Activated T-cell treated with anti-CD3 and anti-CD28 coated beads, Interleukin-2, amount 50 U/mL, for 24 hours (primary cell): ENCODE measurements at regions not wholly inside any gene's neighbourhood (a gene's known extent, or its start where the extent isn't known, plus 50 kb on each side); places are given as distances from the start of the nearest gene placed in this dataset.

ENCODE experiments used
- DNase-seq: peaks from one replicate; pipeline ENCODE4 v3.0.0-alpha.2; 2020
- H3K27ac Mint-ChIP-seq: 2 replicates; pipeline ENCODE4 v1.8.0; 2020; ENCODE audit warnings: mild to moderate bottlenecking, mixed read lengths
- H3K27me3 Mint-ChIP-seq: 2 replicates; pipeline ENCODE4 v1.8.0; 2020; ENCODE audit warnings: mixed read lengths
- H3K36me3 Mint-ChIP-seq: 2 replicates; pipeline ENCODE4 v1.8.0; 2020; ENCODE audit warnings: low read depth, mixed read lengths
- H3K4me1 Mint-ChIP-seq: 2 replicates; pipeline ENCODE4 v1.8.0; 2020; ENCODE audit warnings: low read depth, mixed read lengths
- H3K4me3 Mint-ChIP-seq: 2 replicates; pipeline ENCODE4 v1.8.0; 2020; ENCODE audit warnings: mild to moderate bottlenecking, moderate library complexity, mixed read lengths
- H3K9me3 Mint-ChIP-seq: 2 replicates; pipeline ENCODE4 v1.8.0; 2020; ENCODE audit warnings: mixed read lengths

DNA sequence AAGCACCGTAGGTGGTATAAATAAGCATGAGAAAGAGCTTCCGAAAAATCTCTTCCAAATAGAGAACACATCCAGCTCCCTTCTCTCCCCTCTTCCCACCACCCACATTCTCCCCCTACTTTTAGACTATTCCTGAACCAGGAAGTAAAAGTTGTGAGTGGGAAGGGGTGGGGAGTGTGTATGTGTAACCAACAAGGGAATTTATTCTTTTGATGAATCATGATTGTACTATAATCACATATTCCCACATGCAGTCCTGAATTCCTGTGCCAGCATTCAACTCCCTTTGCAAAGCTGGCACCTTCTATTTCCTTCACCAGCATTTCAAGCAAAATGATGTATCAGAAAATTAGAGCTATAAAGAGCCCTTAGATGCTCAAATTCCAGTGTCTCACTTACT lies 230.6 kb upstream of the CHRM2 start:
- Mint-ChIP-seq H3K4me1 (no peaks in the 10 kb centered on the region), H3K27me3 (no peaks in the 10 kb centered on the region), H3K9me3 (peaks cover 3% of the 10 kb centered on the region), H3K36me3 (no peaks in the 10 kb centered on the region), H3K4me3 (no peak overlapping the region), H3K27ac (no peak overlapping the region)
- no peak for DNase-seq

DNA sequence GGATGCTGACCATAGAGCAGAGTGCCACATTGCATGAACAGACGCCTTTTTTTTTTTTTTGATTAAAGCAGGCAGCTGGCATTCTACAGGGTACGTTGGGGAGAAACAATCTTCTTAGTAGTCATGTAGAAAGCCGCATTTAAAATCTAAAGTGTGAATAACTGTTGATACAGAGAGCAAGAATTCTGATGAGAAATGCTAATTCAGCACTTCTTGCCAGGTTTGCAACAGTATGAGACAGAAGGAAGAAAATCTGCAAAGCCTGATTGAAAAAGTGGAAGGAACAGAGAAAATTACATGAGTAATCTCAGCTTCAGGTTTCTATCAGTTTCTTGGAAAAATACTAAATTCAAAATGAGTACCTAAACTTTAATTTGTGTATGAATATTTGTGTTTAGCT lies 232.7 kb upstream of the CHRM2 start:
- H3K27me3 Mint-ChIP-seq = no peaks in the 10 kb centered on the region
- peaks cover 4% of the 10 kb centered on the region for H3K9me3 Mint-ChIP-seq
- no peaks in the 10 kb centered on the region for H3K4me1 Mint-ChIP-seq
- H3K27ac Mint-ChIP-seq = no peak overlapping the region
- H3K4me3 Mint-ChIP-seq = no peak overlapping the region
- DNase-seq = no peak
- no peaks in the 10 kb centered on the region for H3K36me3 Mint-ChIP-seq

DNA sequence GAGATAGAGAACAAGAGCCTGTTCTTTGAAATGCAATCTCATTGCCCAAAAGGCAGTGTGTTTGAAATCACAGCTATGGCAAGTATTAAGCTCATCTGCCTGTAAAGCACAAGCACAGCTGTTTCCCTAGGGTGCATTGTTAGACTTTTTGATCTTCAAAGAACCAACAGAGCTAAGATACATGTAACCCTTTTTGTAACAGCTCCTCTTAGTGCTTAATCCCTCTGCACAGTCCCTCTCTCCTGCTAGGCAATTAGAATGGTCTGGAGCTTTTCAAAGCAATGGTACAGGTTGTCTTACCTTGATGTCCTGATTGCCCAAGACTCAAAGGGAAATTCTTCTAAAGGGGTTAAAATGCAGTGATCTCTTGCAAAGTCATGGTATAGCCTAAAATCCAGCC lies 249.6 kb upstream of the CHRM2 start:
- no peaks in the 10 kb centered on the region for H3K36me3 Mint-ChIP-seq
- no peaks in the 10 kb centered on the region for H3K4me1 Mint-ChIP-seq

DNA sequence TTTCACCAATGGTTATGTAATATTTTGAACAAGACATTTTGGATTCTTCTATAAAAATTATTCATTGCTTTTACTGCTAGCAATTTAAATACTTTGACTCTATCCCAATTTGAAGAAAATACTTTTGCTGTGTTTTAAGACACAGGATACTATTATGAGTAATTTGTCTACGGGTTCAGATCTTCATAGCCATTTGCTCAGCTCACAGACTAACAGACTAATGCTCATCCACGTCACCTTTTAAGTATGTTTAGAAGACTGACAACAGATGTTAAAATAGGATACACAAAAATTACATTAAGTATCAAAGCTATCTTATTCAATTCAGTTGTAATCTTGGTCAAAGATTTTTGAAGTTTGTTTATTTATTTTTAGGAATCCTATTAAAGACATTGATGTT lies 251.3 kb upstream of the CHRM2 start:
- H3K27ac Mint-ChIP-seq = no peak overlapping the region
- no peaks in the 10 kb centered on the region for H3K27me3 Mint-ChIP-seq
- H3K4me1 Mint-ChIP-seq = no peaks in the 10 kb centered on the region
- H3K4me3 Mint-ChIP-seq = no peak overlapping the region
- H3K9me3 Mint-ChIP-seq = peaks cover 14% of the 10 kb centered on the region
- H3K36me3 Mint-ChIP-seq = no peaks in the 10 kb centered on the region
- no peak for DNase-seq

More for the DNA sequence above, 249.6 kb upstream of the CHRM2 start:
- Mint-ChIP-seq H3K27ac (no peak overlapping the region), H3K9me3 (peaks cover 11% of the 10 kb centered on the region), H3K4me3 (no peak overlapping the region), H3K27me3 (no peaks in the 10 kb centered on the region)
- no peak for DNase-seq

DNA sequence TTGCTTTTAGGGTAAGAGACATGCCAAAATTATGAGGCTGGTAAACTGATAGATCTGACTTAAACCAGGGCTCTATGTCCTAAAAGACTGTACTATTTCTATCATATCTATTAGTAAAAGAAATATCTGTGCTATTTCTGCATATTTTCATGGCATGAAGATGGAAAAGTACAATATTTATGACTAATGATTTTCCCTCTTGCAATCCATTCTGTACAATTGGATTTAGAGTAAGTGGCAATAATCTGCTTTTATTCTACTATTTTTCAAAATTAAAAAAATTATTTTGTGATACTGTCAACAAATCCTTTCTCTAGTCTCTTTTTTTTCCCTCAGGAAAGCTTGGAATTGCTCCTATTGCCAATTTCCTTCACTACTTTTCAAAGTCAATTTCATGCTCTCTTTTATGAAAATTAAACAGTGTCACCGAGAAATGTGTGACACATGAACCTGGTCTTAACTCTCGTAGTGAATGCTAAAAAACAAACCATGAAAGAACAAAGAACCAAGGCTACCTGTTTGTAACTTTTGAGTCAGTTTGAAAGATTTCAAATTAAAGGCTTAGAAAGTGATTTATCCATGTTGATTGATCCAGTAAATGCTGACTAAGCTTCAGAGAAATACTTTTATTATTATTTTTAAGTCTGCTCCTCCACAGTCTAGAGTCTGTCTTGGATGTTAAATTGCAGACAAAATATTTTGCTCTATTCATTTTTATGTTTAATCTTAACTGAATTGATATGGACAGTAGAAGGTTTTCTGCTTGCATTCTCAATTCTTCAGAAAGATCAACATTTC lies 262.7 kb upstream of the CHRM2 start:
- H3K4me1 Mint-ChIP-seq = no peaks in the 10 kb centered on the region
- H3K36me3 Mint-ChIP-seq = no peaks in the 10 kb centered on the region
- H3K27me3 Mint-ChIP-seq = no peaks in the 10 kb centered on the region
- no peak for DNase-seq
- H3K4me3 Mint-ChIP-seq = no peak overlapping the region
- no peak overlapping the region for H3K27ac Mint-ChIP-seq
- H3K9me3 Mint-ChIP-seq = peaks cover 14% of the 10 kb centered on the region

DNA sequence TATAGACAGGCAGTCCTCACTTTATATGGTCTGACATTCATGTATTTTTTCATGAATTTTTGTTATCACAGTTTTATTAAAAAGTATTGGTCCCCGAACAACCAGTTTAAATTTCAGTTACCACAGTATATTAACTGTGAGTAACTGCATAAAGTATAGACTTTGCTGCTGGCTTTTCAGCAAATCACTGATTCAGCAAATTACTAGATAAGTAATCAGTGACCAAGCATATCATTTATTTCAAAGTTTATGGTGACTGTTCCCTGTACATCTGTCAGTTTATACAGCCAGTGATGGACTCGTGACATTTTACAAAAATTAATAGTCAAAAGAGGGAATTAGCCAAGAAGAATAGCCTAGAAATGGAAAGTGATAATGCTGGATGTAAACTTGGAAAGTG lies 266.7 kb upstream of the CHRM2 start:
- DNase-seq = no peak
- Mint-ChIP-seq H3K27ac (no peak overlapping the region), H3K36me3 (no peaks in the 10 kb centered on the region), H3K27me3 (no peaks in the 10 kb centered on the region), H3K4me3 (no peak overlapping the region), H3K9me3 (peaks cover 12% of the 10 kb centered on the region), H3K4me1 (no peaks in the 10 kb centered on the region)

DNA sequence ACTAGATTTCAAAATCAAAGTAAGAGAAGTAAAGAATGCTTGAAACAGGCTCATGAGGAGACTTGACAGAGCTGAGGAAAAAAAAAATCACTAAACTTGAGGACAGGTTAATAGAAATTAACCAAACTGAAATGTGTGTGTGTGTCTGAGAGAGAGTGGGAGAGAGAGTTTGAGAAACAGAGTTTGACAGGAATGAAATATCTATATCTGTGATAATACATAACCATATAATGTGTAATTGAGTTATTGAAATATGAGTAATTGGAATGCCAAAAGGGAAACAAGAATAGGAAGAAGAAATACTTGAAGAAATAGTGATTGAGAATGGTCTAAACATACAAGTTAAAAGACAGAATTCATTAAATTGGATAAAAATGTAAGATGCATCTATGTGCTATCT lies 268.0 kb upstream of the CHRM2 start:
- Mint-ChIP-seq H3K4me3 (no peak overlapping the region), H3K27ac (no peak overlapping the region), H3K4me1 (no peaks in the 10 kb centered on the region), H3K36me3 (no peaks in the 10 kb centered on the region), H3K27me3 (no peaks in the 10 kb centered on the region), H3K9me3 (peaks cover 17% of the 10 kb centered on the region)
- DNase-seq = no peak

DNA sequence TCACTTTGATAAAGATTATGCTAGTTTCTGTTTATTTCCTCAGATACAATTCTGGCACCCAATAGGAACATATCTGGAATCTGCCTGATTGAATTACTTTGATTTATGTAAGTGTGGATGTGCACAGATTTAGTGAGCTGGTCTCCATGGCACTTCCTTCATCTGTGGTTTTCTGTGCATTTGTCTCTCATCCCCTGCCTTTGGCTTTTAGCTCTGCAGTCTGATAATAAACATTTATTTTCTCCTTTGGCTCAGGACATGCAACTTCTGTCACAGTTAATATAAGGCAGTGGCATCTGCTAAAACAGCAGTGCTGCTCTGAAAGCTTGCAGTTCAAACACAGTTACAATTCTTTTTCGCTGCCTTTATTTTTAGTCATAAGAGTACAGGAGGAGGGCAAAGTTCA lies 273.7 kb upstream of the CHRM2 start:
- peaks cover 12% of the 10 kb centered on the region for H3K9me3 Mint-ChIP-seq
- no peak overlapping the region for H3K4me3 Mint-ChIP-seq
- H3K27me3 Mint-ChIP-seq = no peaks in the 10 kb centered on the region
- H3K27ac Mint-ChIP-seq = no peak overlapping the region
- no peaks in the 10 kb centered on the region for H3K36me3 Mint-ChIP-seq
- H3K4me1 Mint-ChIP-seq = no peaks in the 10 kb centered on the region
- DNase-seq = no peak

DNA sequence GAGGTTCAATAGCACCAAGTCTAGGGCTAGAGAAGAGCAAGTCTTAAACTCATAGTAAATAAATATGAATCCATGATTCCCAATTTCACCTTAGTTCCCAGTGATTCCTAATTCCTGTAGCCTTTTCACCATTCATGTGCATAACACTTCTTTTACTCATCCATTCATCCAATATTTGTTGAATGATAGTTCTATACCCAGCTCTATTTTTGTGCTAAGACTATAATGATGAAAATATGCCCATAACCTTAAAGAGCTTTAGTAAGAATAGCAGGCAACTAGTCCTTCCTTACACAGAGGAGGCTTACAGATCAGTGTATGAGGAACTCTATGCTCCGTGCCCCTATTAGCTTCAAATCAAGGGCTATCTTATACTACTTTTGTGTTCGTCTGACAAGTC lies 280.2 kb upstream of the CHRM2 start:
- Mint-ChIP-seq H3K27me3 (no peaks in the 10 kb centered on the region), H3K9me3 (peaks cover under 1% of the 10 kb centered on the region), H3K27ac (no peak overlapping the region), H3K4me3 (no peak overlapping the region), H3K4me1 (no peaks in the 10 kb centered on the region), H3K36me3 (no peaks in the 10 kb centered on the region)
- DNase-seq = no peak

DNA sequence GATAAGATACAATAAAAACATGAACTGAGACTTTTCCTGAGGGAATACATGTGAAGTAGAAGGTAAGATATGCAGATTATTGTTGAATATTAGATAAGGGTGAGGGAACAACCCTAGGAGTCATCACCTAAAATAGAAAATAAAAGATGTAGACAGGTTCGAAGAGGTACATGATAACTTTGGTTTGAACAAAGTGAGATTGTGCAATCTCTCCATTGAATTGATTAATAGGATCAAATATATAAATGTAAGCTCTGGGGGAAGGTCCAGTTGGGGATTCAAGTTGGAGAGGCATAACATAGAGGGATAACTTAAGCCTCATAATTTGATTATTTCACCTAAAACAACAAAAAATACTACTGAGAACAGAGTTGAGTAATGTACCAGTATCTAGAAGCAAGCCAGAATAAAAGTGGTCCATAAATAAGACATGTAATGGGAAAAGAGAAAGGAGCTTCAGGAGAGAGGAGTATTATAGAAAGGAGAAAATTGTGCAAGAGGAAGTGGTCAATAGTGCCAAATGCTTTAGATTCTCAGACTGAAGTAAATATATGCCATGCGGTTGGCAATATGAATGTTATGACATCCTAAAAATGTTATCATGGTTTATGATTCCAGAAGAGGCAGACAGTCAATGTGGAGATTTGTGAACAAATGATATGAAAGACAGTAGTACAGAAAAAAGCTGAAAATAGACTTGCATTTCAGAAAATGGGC lies 282.3 kb upstream of the CHRM2 start:
- H3K27ac Mint-ChIP-seq = no peak overlapping the region
- H3K4me1 Mint-ChIP-seq = no peaks in the 10 kb centered on the region
- H3K4me3 Mint-ChIP-seq = no peak overlapping the region
- H3K9me3 Mint-ChIP-seq = peaks cover 4% of the 10 kb centered on the region
- H3K27me3 Mint-ChIP-seq = no peaks in the 10 kb centered on the region
- H3K36me3 Mint-ChIP-seq = no peaks in the 10 kb centered on the region
- DNase-seq = no peak

DNA sequence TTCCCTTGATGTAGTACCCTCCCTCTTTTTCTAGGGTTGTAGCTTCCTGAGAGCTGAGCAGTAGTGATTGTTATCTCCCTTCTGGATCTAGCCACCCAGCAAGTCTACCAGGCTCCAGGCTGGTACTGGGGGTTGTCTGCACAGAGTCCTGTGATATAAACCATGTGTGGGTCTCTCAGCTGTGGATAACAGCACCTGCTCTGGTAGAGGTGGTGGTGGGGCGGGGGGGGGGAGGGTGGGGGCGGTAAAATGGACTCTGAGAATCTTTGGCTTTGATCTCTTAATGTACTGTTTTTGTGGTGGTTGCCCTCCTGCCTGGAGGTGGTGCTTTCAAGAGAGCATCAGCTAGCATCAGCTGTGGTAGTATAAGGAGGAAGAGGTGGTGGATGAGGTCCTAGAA lies 302.0 kb upstream of the CHRM2 start:
- Mint-ChIP-seq H3K27me3 (no peaks in the 10 kb centered on the region), H3K36me3 (no peaks in the 10 kb centered on the region), H3K4me1 (no peaks in the 10 kb centered on the region), H3K27ac (no peak overlapping the region), H3K4me3 (no peak overlapping the region), H3K9me3 (peaks cover 10% of the 10 kb centered on the region)
- no peak for DNase-seq

DNA sequence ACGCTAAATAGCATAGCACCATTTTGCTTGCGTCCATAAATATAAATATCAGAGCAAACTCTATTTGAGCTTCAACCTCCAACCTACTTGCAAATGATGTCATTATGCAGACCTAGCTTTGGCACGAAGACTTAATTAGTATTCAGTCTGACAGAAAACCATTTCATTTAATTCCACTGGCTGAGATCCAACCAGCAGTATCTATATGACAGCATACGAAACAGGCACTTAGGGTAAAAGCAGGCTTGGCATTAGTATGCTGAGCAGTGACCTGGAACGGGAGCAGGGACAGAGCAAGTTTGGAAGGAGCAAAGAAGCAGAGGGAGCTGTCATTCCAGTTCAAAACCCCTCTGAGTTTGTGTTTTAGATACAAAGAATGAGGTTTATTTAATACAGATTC lies 312.5 kb upstream of the CHRM2 start:
- H3K36me3 Mint-ChIP-seq = no peaks in the 10 kb centered on the region
- no peak overlapping the region for H3K27ac Mint-ChIP-seq
- H3K27me3 Mint-ChIP-seq = no peaks in the 10 kb centered on the region
- peaks cover 14% of the 10 kb centered on the region for H3K9me3 Mint-ChIP-seq
- no peak overlapping the region for H3K4me3 Mint-ChIP-seq
- DNase-seq = no peak
- no peaks in the 10 kb centered on the region for H3K4me1 Mint-ChIP-seq

DNA sequence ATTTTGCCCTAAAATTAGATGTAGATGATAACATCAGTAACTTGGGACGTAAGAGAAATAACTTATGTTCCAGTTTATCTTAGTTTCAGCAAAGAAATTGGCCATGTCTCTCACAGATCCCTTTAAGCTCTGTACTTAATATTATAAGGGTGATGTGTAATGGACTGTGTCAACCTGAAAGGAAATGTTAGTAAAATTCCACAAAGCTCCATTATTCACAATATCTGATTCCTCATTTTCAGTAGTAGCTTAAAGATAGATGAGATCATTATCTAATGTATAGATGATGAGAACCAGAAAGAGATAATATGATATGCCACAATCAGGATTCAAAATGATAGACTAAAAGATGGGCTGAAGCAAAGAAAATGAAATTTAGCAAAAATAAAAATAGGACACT lies 316.8 kb upstream of the CHRM2 start:
- Mint-ChIP-seq H3K4me1 (no peaks in the 10 kb centered on the region), H3K4me3 (no peak overlapping the region), H3K27ac (no peak overlapping the region), H3K9me3 (peaks cover 2% of the 10 kb centered on the region), H3K36me3 (no peaks in the 10 kb centered on the region), H3K27me3 (no peaks in the 10 kb centered on the region)
- DNase-seq = no peak

DNA sequence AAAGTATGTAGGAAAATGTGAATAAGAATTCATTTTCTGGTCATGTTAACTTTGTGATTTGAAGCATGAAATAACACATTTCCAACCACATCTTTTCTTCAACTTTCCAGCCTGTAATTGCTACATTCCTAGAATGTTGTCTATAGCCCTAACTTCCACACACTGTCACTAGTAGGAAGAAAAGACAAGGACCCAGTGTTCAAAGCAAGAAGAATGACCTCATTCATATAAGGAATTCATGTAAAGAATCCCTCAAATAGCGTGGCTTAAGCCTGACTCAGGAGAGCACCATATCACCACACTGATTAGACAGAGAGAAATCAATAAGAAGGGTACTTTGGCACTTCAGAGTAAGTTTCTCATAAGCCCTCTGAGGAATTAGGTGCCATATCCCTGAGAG lies 318.7 kb upstream of the CHRM2 start:
- Mint-ChIP-seq H3K27ac (no peak overlapping the region), H3K36me3 (no peaks in the 10 kb centered on the region), H3K9me3 (peaks cover 2% of the 10 kb centered on the region), H3K4me3 (no peak overlapping the region), H3K4me1 (no peaks in the 10 kb centered on the region), H3K27me3 (no peaks in the 10 kb centered on the region)
- DNase-seq = no peak

DNA sequence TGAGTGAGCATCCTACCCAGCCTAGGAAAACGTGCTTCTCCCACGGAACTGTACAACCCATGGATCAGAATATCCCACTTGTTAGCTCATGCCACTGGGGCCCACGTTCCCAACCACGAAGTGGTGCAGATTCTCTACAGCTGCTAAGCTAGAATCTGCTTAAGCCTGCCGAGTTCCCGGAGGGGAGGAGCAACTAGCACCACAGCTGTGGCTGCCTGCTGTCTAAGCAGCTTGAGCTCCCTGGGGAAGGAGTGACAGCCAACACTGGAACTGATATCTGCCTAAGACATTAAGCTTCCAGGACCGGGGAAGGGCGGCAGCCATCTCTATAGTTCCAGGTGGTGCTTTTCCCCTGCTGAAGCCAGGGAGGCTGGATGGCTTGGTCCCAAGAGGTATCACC lies 334.7 kb upstream of the CHRM2 start:
- DNase-seq = no peak
- Mint-ChIP-seq H3K27ac (no peak overlapping the region), H3K4me3 (no peak overlapping the region), H3K27me3 (no peaks in the 10 kb centered on the region), H3K4me1 (no peaks in the 10 kb centered on the region), H3K36me3 (no peaks in the 10 kb centered on the region), H3K9me3 (peaks cover 28% of the 10 kb centered on the region)
